Tibial nerve (tissue), 4 donors: ENCODE measurements at regions not wholly inside any gene's neighbourhood (a gene's known extent, or its start where the extent isn't known, plus 50 kb on each side); places are given as distances from the start of the nearest gene placed in this dataset.

ENCODE experiments used
- DNase-seq, 2 donors: peaks; one replicate each; pipeline ENCODE4 v3.0.0-alpha.2; 2019; ENCODE audit warnings: low spot score in 2 of 2
- H3K27ac ChIP-seq, 4 donors: fragments of 200-600 bp; sonication (generic) in 3 of 4; one replicate each; pipeline ENCODE4 v1.5.1; 2017 to 2019; ENCODE audit warnings: mild to moderate bottlenecking in 1 of 4
- H3K27me3 ChIP-seq, 2 donors: fragments of 200-600 bp; sonication (generic) in 1 of 2; one replicate each; pipeline versions ENCODE4 v1.5.1 to v1.6.0; 2017 to 2019
- H3K36me3 ChIP-seq, 3 donors: fragments of 200-600 bp; sonication (generic); one replicate each; pipeline ENCODE4 v1.5.1; 2018 to 2019
- H3K4me1 ChIP-seq, 4 donors: fragments of 200-600 bp; sonication (generic) in 3 of 4; one replicate each; pipeline ENCODE4 v1.5.1; 2017 to 2019
- H3K4me3 ChIP-seq, 4 donors: fragments of 200-600 bp; sonication (generic) in 3 of 4; one replicate each; pipeline ENCODE4 v1.5.1; 2017 to 2019; ENCODE audit warnings: mild to moderate bottlenecking in 1 of 4, moderate library complexity in 1 of 4
- H3K9me3 ChIP-seq, 4 donors: fragments of 200-600 bp; sonication (generic) in 3 of 4; one replicate each; pipeline ENCODE4 v1.5.1; 2017 to 2019
- CTCF ChIP-seq, 5 experiments: fragments of 200-600 bp in 3 of 5; fragments of 450-650 bp in 2 of 5; sonication (generic) in 3 of 5; IDR thresholded peaks; one replicate each; pipeline ENCODE4 v1.5.1; 2016 to 2019; ENCODE audit warnings: antibody characterized with exemption in 5 of 5, mild to moderate bottlenecking in 3 of 5, moderate library complexity in 2 of 5
- EP300 ChIP-seq, 2 donors: sonication (generic); formaldehyde crosslinking; IDR thresholded peaks; one replicate each; pipeline ENCODE4 v1.6.1; 2017; ENCODE audit warnings: antibody characterized with exemption in 2 of 2, mild to moderate bottlenecking in 1 of 2
- POLR2A ChIP-seq, 2 donors: fragments of 450-650 bp; IDR thresholded peaks; one replicate each; pipeline ENCODE4 v1.6.1; 2017; ENCODE audit warnings: antibody characterized with exemption in 2 of 2, mild to moderate bottlenecking in 2 of 2, moderate library complexity in 2 of 2
- WGBS, 2 donors: methylation state at CpG; one replicate each; pipeline ENCODE4 v1.1.5; 2018; 5-methylcytosine and 5-hydroxymethylcytosine counted together

GRCh38 chr4:129246910-129247461 lies 151.0 kb downstream of the C4orf33 start:
- Histone ChIP-seq H3K27me3 (no peaks in the 10 kb centered on the region), H3K4me3 (no peak overlapping the region), H3K27ac (no peak overlapping the region), H3K9me3 (no peaks in the 10 kb centered on the region), H3K4me1 (no peaks in the 10 kb centered on the region), H3K36me3 (no peaks in the 10 kb centered on the region)
- WGBS, 2 donors = 65 to 70% methylated on average over 15 of the region's 15 CpGs
- TF ChIP-seq CTCF (IDR thresholded peaks at IDR 0.05) (no peak), POLR2A (IDR thresholded peaks at IDR 0.05) (no peak), EP300 (IDR thresholded peaks at IDR 0.05) (no peak)
- DNase-seq = no peak

- Histone ChIP-seq H3K27ac (no peak overlapping the region), H3K4me3 (no peak overlapping the region), H3K9me3 (no peaks in the 10 kb centered on the region), H3K36me3 (no peaks in the 10 kb centered on the region), H3K27me3 (no peaks in the 10 kb centered on the region), H3K4me1 (no peaks in the 10 kb centered on the region)
- no peak for DNase-seq
- 79 to 82% methylated on average over 1 of the region's 1 CpG for WGBS, 2 donors
- TF ChIP-seq EP300 (IDR thresholded peaks at IDR 0.05) (no peak), POLR2A (IDR thresholded peaks at IDR 0.05) (no peak), CTCF (IDR thresholded peaks at IDR 0.05) (no peak)
Observed at GRCh38 chr4:129248621-129249020, 152.7 kb downstream of the C4orf33 start.

- Histone ChIP-seq H3K9me3 (peaks cover 0 to 7% (median 0%) of the 10 kb centered on the region in 4 donors), H3K27ac (no peak overlapping the region), H3K4me1 (peaks cover 0 to 5% (median 0%) of the 10 kb centered on the region in 4 donors), H3K4me3 (no peak overlapping the region), H3K27me3 (no peaks in the 10 kb centered on the region), H3K36me3 (no peaks in the 10 kb centered on the region)
- TF ChIP-seq EP300 (IDR thresholded peaks at IDR 0.05) = no peak
- TF ChIP-seq CTCF (IDR thresholded peaks at IDR 0.05) = no peak
- no peak for TF ChIP-seq POLR2A (IDR thresholded peaks at IDR 0.05)
- DNase-seq = no peak
Observed at GRCh38 chr4:129254126-129254525, 158.2 kb downstream of the C4orf33 start.

- Histone ChIP-seq H3K36me3 (no peaks in the 10 kb centered on the region), H3K9me3 (peaks cover 0 to 7% (median 0%) of the 10 kb centered on the region in 4 donors), H3K27ac (no peak overlapping the region), H3K27me3 (no peaks in the 10 kb centered on the region), H3K4me1 (peaks cover 0 to 5% (median 0%) of the 10 kb centered on the region in 4 donors), H3K4me3 (no peak overlapping the region)
- TF ChIP-seq EP300 (IDR thresholded peaks at IDR 0.05) (no peak), CTCF (IDR thresholded peaks at IDR 0.05) (no peak), POLR2A (IDR thresholded peaks at IDR 0.05) (no peak)
- DNase-seq = no peak
Observed at GRCh38 chr4:129254526-129254925, 158.6 kb downstream of the C4orf33 start.

- H3K9me3 ChIP-seq = no peaks in the 10 kb centered on the region
- H3K36me3 ChIP-seq = no peaks in the 10 kb centered on the region
- H3K27me3 ChIP-seq = no peaks in the 10 kb centered on the region
- DNase-seq = no peak
- TF ChIP-seq EP300 (IDR thresholded peaks at IDR 0.05) (no peak), POLR2A (IDR thresholded peaks at IDR 0.05) (no peak), CTCF (IDR thresholded peaks at IDR 0.05) (no peak)
- no peak overlapping the region for H3K4me3 ChIP-seq
- H3K27ac ChIP-seq = no peak overlapping the region
- 85 to 86% methylated on average over 2 of the region's 2 CpGs for WGBS, 2 donors
- no peaks in the 10 kb centered on the region for H3K4me1 ChIP-seq
Observed at GRCh38 chr4:129261584-129261983, 165.6 kb downstream of the C4orf33 start.
